Activated CD8-positive, alpha-beta memory T cell treated with anti-CD3 and anti-CD28 coated beads, Interleukin-2, amount 50 U/mL, for 24 hours (primary cell): ENCODE measurements at regions not wholly inside any gene's neighbourhood (a gene's known extent, or its start where the extent isn't known, plus 50 kb on each side); places are given as distances from the start of the nearest gene placed in this dataset.

Experiments
- DNase-seq: peaks from one replicate; pipeline ENCODE4 v3.0.0-alpha.2; 2020; ENCODE audit errors: extremely low read depth

- DNase-seq: no peak
Observed at GRCh38 chr18:41543815-41544214, 411.2 kb upstream of the PIK3C3 start.

- no peak for DNase-seq
Observed at GRCh38 chr18:41540237-41540871, 414.7 kb upstream of the PIK3C3 start.

- DNase-seq: no peak
Observed at GRCh38 chr18:41538751-41539150, 416.3 kb upstream of the PIK3C3 start.

GRCh38 chr18:41537666-41538065 is 417.4 kb upstream of the PIK3C3 start:
- DNase-seq: no peak

- no peak for DNase-seq
Observed at GRCh38 chr18:41532344-41533086, 422.5 kb upstream of the PIK3C3 start.

GRCh38 chr18:41530970-41531369 is 424.1 kb upstream of the PIK3C3 start:
- DNase-seq: no peak

- no peak for DNase-seq
Observed at GRCh38 chr18:41529093-41529492, 425.9 kb upstream of the PIK3C3 start.

GRCh38 chr18:41526054-41526453 is 429.0 kb upstream of the PIK3C3 start:
- DNase-seq: no peak

GRCh38 chr18:41524674-41525470 is 430.2 kb upstream of the PIK3C3 start:
- no peak for DNase-seq

GRCh38 chr18:41517142-41517541 is 437.9 kb upstream of the PIK3C3 start:
- DNase-seq: no peak

- no peak for DNase-seq
Observed at GRCh38 chr18:41513438-41513837, 441.6 kb upstream of the PIK3C3 start.

GRCh38 chr18:41504316-41504715 is 450.7 kb upstream of the PIK3C3 start:
- DNase-seq: no peak

GRCh38 chr18:41501848-41502247 is 453.2 kb upstream of the PIK3C3 start:
- DNase-seq: no peak

- no peak for DNase-seq
Observed at GRCh38 chr18:41499345-41499744, 455.7 kb upstream of the PIK3C3 start.

GRCh38 chr18:41490861-41491260 is 464.2 kb upstream of the PIK3C3 start:
- DNase-seq: no peak

GRCh38 chr18:41486575-41486974 is 468.5 kb upstream of the PIK3C3 start:
- no peak for DNase-seq

- no peak for DNase-seq
Observed at GRCh38 chr18:41484069-41484468, 471.0 kb upstream of the PIK3C3 start.

GRCh38 chr18:41482501-41482900 is 472.5 kb upstream of the PIK3C3 start:
- no peak for DNase-seq

GRCh38 chr18:41466436-41467160 is 488.4 kb upstream of the PIK3C3 start:
- no peak for DNase-seq

GRCh38 chr18:41465386-41465785 is 489.6 kb upstream of the PIK3C3 start:
- DNase-seq: no peak

GRCh38 chr18:41464278-41464677 is 490.8 kb upstream of the PIK3C3 start:
- DNase-seq: no peak

- no peak for DNase-seq
Observed at GRCh38 chr18:41462946-41463345, 492.1 kb upstream of the PIK3C3 start.
